AG09319 (cell line): ENCODE measurements at regions not wholly inside any gene's neighbourhood (a gene's known extent, or its start where the extent isn't known, plus 50 kb on each side); places are given as distances from the start of the nearest gene placed in this dataset.

Source experiments
- DNase-seq: peaks from one replicate; pipeline ENCODE4 v3.0.0-alpha.2; 2010; ENCODE audit warnings: low read depth; ENCODE audit errors: extremely low read depth
- CTCF ChIP-seq: IDR thresholded peaks from 2 replicates; pipeline ENCODE4 v1.5.1; 2011; ENCODE audit warnings: low read depth, mild to moderate bottlenecking, inconsistent platforms, low read length, moderate library complexity

DNA sequence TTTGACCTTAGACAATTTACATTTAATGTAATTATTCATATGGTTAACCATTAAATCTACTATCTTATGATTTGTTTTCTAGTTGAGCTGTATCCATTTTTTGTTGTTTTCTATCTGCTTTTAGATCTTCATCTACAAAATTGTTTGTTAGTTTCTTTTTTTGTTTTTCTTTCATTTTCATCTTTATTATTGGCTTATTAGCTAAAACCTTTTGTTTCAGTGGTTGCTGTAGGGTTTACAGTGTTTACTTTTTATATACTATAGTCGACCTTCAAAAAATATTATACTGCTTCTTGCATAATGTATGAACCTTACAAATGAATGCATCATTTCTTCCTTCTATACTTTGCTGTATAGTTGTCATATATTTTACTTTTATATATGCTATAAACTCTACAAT is 651.6 kb upstream of the PLXNA2 start:
- no peak for TF ChIP-seq CTCF
- no peak for DNase-seq

DNA sequence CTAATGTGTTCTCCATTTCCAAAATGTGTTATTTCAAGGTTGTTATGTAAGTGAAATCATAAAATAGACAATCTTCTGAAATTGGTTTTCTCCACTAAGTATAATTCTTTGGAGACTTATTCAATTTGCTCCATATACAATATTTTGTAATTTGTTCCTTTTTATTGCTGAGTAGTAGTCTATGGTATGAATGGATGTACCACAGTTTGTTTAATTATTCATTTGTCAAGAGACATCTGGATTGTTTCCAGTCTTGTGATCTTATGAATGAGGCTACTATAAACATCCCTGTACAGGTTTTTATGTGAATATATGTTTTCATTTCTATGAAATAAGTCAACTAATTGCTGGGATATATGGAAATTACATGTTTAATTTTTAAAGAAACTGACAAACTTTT is 652.6 kb upstream of the PLXNA2 start:
- no peak for TF ChIP-seq CTCF
- no peak for DNase-seq

DNA sequence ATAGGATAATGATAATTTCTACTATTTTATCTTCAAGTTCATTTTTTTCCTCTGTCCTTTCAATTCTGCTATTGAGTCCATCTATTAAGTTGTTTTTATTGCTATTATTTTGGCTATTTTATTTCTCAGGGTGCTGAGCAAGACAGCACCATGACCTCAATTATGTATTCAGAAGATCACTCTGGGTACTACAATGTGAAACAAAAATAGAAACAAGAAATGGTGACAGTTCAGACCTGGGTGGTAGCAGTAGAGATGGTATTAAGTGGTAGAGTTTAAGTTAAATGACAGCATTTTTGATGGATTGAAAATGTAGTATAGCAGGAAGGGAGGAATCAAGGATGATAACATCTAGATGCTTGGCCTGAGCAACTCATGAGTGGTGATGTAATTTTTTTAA is 655.3 kb upstream of the PLXNA2 start:
- no peak for DNase-seq
- no peak for TF ChIP-seq CTCF

- no peak for DNase-seq
- TF ChIP-seq CTCF: no peak
These were observed 659.2 kb upstream of the PLXNA2 start for GRCh38 chr1:208903251-208903905.

GRCh38 chr1:208907790-208908189 is 663.6 kb upstream of the PLXNA2 start:
- no peak for TF ChIP-seq CTCF
- DNase-seq: no peak

- no peak for DNase-seq
- no peak for TF ChIP-seq CTCF
These were observed 665.1 kb upstream of the PLXNA2 start for GRCh38 chr1:208909011-208909984.

GRCh38 chr1:208910161-208910560 is 666.0 kb upstream of the PLXNA2 start:
- DNase-seq: no peak
- TF ChIP-seq CTCF: no peak
